OCI-LY3 (cell line): ENCODE measurements at regions not wholly inside any gene's neighbourhood (a gene's known extent, or its start where the extent isn't known, plus 50 kb on each side); places are given as distances from the start of the nearest gene placed in this dataset.

Source experiments
- CTCF ChIP-seq: fragments of 200-600, 300-600 bp; sonication (generic); IDR thresholded peaks from 2 replicates; pipeline ENCODE4 v1.5.1; 2014; ENCODE audit warnings: antibody characterized with exemption, low read length, low read depth
- EZH2phosphoT487 ChIP-seq: fragments of 200-600 bp; shearing (Covaris generic); IDR thresholded peaks from 2 replicates; pipeline ENCODE4 v1.6.1; 2018; ENCODE audit warnings: antibody characterized with exemption, mixed run types, low read depth

GRCh38 chr16:82262244-82262643 is 92.2 kb upstream of the MPHOSPH6 start:
- TF ChIP-seq CTCF (no peak), EZH2phosphoT487 (no peak)
